ENCODE measurements at regions not wholly inside any gene's neighbourhood (a gene's known extent, or its start where the extent isn't known, plus 50 kb on each side); places are given as distances from the start of the nearest gene placed in this dataset.

DNA sequence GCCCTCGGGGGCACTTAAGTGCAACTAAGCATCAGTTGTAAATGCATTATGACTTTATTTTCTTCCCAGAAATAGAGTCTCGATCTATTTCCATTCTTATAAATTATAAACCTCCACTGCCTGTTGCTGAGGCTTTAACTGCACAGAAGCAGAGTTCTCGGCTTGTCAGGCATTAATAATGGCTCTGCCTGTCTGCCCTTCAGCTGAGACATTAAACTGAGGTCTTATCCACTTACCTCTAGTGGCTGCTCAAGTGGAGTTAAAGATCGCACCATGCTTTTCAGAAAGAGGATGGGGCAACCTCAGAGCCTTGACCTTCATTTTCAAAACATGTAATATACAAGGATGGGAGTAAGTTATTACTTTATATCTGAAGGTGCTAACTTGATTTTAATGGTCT is 597.6 kb upstream of the PRMT6 start:
- CTCF ChIA-PET (ENCODE audit: low intra/inter-chr PET ratio, low total read pairs) = no interaction called here
- Histone ChIP-seq H3K4me2 (ENCODE audit: low read depth, low read length) (no peak overlapping the region), H3K79me2 (ENCODE audit: insufficient read depth, low read length) (no peaks in the 10 kb centered on the region), H2AFZ (ENCODE audit: low read length) (no peak overlapping the region), H3K9ac (ENCODE audit: insufficient read depth, low read depth, low read length) (no peak overlapping the region), H3K9me3 (ENCODE audit: low read length) (peaks cover 32% of the 10 kb centered on the region), H4K20me1 (ENCODE audit: insufficient read depth, low read length) (no peaks in the 10 kb centered on the region), H3K36me3 (replicated peaks in 1 of 2; ENCODE audit: control insufficient read depth in 1 of 2, insufficient read depth in 2 of 2, low read length in 2 of 2) (no peaks in the 10 kb centered on the region), H3K27ac (ENCODE audit: extremely low read length, insufficient read depth, low read length) (no peak overlapping the region), H3K4me1 (ENCODE audit: insufficient read depth, low read length) (no peaks in the 10 kb centered on the region), H3K27me3 (ENCODE audit: control insufficient read depth in 1 of 2, insufficient read depth in 2 of 2, low read length in 2 of 2) (no peaks in the 10 kb centered on the region), H3K4me3 (replicated peaks in 1 of 3; ENCODE audit: insufficient read depth in 1 of 3, low read depth in 2 of 3, low read length in 3 of 3) (no peak overlapping the region)
- BruUV-seq (replicated peaks) = no TSS peak
- ATAC-seq (no peak), FAIRE-seq (no peak), DNase-seq (ENCODE audit: low spot score) (no peak)
- 0% methylated on average over 4 of the region's 4 CpGs for WGBS (ENCODE audit: low lambda C conversion rate)
- in situ Hi-C loops (cut with HindIII; ENCODE audit: extremely low pct_ligation_motif_present, low pct_unique_long_range_greater_than_20kb) = no loop called here
- intact Hi-C loops (cut with micrococcal nuclease; ENCODE audit: unreplicated experiment) = no loop called here
- POLR2A ChIA-PET = no interaction called here
- TF ChIP-seq, protein P1, sequence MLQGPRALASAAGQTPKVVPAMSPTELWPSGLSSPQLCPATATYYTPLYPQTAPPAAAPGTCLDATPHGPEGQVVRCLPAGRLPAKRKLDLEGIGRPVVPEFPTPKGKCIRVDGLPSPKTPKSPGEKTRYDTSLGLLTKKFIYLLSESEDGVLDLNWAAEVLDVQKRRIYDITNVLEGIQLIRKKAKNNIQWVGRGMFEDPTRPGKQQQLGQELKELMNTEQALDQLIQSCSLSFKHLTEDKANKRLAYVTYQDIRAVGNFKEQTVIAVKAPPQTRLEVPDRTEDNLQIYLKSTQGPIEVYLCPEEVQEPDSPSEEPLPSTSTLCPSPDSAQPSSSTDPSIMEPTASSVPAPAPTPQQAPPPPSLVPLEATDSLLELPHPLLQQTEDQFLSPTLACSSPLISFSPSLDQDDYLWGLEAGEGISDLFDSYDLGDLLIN (CRISPR knock-in tag; IDR thresholded peaks at IDR 0.05; ENCODE audit: borderline replicate concordance) = no peak
- TF ChIP-seq, protein P2, sequence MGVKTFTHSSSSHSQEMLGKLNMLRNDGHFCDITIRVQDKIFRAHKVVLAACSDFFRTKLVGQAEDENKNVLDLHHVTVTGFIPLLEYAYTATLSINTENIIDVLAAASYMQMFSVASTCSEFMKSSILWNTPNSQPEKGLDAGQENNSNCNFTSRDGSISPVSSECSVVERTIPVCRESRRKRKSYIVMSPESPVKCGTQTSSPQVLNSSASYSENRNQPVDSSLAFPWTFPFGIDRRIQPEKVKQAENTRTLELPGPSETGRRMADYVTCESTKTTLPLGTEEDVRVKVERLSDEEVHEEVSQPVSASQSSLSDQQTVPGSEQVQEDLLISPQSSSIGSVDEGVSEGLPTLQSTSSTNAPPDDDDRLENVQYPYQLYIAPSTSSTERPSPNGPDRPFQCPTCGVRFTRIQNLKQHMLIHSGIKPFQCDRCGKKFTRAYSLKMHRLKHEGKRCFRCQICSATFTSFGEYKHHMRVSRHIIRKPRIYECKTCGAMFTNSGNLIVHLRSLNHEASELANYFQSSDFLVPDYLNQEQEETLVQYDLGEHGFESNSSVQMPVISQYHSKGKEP (CRISPR knock-in tag; IDR thresholded peaks at IDR 0.05) = no peak
- no peak for TF ChIP-seq ZNF788 (CRISPR knock-in tag; IDR thresholded peaks at IDR 0.05; ENCODE audit: borderline replicate concordance)
- no peak for TF ChIP-seq ELF1 (CRISPR knock-in tag; IDR thresholded peaks at IDR 0.05)
- TF ChIP-seq SP5 (CRISPR knock-in tag; IDR thresholded peaks at IDR 0.05; ENCODE audit: borderline replicate concordance, low read depth) = no peak
- TF ChIP-seq, protein P3, sequence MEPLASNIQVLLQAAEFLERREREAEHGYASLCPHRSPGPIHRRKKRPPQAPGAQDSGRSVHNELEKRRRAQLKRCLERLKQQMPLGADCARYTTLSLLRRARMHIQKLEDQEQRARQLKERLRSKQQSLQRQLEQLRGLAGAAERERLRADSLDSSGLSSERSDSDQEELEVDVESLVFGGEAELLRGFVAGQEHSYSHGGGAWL (CRISPR knock-in tag; IDR thresholded peaks at IDR 0.05) = no peak
- TF ChIP-seq, protein P4, sequence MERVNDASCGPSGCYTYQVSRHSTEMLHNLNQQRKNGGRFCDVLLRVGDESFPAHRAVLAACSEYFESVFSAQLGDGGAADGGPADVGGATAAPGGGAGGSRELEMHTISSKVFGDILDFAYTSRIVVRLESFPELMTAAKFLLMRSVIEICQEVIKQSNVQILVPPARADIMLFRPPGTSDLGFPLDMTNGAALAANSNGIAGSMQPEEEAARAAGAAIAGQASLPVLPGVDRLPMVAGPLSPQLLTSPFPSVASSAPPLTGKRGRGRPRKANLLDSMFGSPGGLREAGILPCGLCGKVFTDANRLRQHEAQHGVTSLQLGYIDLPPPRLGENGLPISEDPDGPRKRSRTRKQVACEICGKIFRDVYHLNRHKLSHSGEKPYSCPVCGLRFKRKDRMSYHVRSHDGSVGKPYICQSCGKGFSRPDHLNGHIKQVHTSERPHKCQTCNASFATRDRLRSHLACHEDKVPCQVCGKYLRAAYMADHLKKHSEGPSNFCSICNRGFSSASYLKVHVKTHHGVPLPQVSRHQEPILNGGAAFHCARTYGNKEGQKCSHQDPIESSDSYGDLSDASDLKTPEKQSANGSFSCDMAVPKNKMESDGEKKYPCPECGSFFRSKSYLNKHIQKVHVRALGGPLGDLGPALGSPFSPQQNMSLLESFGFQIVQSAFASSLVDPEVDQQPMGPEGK (CRISPR knock-in tag; IDR thresholded peaks at IDR 0.05) = no peak
- TF ChIP-seq, protein P5, sequence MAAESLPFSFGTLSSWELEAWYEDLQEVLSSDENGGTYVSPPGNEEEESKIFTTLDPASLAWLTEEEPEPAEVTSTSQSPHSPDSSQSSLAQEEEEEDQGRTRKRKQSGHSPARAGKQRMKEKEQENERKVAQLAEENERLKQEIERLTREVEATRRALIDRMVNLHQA (CRISPR knock-in tag; IDR thresholded peaks at IDR 0.05) = no peak
- no peak for TF ChIP-seq ZNF263 (CRISPR knock-in tag; IDR thresholded peaks at IDR 0.05)
- TF ChIP-seq, protein P6, sequence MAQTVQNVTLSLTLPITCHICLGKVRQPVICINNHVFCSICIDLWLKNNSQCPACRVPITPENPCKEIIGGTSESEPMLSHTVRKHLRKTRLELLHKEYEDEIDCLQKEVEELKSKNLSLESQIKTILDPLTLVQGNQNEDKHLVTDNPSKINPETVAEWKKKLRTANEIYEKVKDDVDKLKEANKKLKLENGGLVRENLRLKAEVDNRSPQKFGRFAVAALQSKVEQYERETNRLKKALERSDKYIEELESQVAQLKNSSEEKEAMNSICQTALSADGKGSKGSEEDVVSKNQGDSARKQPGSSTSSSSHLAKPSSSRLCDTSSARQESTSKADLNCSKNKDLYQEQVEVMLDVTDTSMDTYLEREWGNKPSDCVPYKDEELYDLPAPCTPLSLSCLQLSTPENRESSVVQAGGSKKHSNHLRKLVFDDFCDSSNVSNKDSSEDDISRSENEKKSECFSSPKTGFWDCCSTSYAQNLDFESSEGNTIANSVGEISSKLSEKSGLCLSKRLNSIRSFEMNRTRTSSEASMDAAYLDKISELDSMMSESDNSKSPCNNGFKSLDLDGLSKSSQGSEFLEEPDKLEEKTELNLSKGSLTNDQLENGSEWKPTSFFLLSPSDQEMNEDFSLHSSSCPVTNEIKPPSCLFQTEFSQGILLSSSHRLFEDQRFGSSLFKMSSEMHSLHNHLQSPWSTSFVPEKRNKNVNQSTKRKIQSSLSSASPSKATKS (CRISPR knock-in tag; IDR thresholded peaks at IDR 0.05) = no peak
- TF ChIP-seq, protein P7, sequence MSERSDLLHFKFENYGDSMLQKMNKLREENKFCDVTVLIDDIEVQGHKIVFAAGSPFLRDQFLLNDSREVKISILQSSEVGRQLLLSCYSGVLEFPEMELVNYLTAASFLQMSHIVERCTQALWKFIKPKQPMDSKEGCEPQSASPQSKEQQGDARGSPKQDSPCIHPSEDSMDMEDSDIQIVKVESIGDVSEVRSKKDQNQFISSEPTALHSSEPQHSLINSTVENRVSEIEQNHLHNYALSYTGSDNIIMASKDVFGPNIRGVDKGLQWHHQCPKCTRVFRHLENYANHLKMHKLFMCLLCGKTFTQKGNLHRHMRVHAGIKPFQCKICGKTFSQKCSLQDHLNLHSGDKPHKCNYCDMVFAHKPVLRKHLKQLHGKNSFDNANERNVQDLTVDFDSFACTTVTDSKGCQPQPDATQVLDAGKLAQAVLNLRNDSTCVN (CRISPR knock-in tag; IDR thresholded peaks at IDR 0.05; ENCODE audit: borderline replicate concordance) = no peak
- TF ChIP-seq HNRNPLL (IDR thresholded peaks at IDR 0.05; ENCODE audit: low read depth, low read length, poor library complexity, severe bottlenecking) = no peak
- TF ChIP-seq, protein P8, sequence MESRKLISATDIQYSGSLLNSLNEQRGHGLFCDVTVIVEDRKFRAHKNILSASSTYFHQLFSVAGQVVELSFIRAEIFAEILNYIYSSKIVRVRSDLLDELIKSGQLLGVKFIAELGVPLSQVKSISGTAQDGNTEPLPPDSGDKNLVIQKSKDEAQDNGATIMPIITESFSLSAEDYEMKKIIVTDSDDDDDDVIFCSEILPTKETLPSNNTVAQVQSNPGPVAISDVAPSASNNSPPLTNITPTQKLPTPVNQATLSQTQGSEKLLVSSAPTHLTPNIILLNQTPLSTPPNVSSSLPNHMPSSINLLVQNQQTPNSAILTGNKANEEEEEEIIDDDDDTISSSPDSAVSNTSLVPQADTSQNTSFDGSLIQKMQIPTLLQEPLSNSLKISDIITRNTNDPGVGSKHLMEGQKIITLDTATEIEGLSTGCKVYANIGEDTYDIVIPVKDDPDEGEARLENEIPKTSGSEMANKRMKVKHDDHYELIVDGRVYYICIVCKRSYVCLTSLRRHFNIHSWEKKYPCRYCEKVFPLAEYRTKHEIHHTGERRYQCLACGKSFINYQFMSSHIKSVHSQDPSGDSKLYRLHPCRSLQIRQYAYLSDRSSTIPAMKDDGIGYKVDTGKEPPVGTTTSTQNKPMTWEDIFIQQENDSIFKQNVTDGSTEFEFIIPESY (CRISPR knock-in tag; IDR thresholded peaks at IDR 0.05) = no peak
